ENCODE measurements at regions not wholly inside any gene's neighbourhood (a gene's known extent, or its start where the extent isn't known, plus 50 kb on each side); places are given as distances from the start of the nearest gene placed in this dataset.
"Not testable (repeated sequence)": the region's sequence is repeated elsewhere in the genome, so short reads cannot be mapped to it uniquely, and the experiment has no call there.

GRCh38 chr7:86002858-86003257, 640.9 kb upstream of the GRM3 start:
- DNase-seq, result no peak

GRCh38 chr7:85997515-85997914, 646.2 kb upstream of the GRM3 start:
- DNase-seq, result no peak

DNA sequence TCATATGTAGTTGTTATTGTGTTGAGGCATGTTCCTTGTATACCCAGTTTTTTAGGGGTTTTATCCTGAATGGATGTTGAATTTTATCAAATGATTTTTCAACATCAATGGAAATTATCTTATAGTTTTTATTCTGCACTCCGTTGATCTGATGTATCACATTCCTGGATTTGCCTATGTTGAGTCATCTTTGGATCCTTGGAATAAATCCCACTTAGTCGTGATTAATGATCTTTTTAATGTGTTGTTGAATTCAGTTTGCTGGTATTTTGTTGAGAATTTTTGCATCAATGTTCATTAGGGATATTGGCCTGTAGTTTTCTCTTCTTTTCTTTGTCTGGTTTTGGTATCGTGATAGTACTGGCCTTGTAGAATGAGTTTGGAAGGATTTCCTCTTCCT, 648.6 kb upstream of the GRM3 start:
- no peak for DNase-seq

DNA sequence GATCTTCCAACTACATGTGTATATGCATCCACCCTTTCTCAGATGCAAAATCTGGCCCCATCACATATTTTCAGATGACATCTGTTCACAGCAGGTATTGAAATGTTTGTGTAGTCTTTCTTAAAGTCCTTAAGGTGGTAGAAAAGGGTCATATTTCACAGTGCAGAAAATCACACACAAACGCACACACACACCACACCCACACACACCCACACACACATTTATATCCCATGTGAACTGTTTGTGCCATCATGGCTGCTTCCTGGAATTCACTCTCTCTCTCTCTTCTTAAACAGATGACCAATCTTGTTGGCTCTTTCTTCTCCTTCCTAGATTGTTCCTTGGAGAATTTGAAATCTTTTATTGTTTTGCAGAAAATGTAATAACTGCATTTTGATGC, 663.0 kb upstream of the GRM3 start:
- DNase-seq, result no peak

DNA sequence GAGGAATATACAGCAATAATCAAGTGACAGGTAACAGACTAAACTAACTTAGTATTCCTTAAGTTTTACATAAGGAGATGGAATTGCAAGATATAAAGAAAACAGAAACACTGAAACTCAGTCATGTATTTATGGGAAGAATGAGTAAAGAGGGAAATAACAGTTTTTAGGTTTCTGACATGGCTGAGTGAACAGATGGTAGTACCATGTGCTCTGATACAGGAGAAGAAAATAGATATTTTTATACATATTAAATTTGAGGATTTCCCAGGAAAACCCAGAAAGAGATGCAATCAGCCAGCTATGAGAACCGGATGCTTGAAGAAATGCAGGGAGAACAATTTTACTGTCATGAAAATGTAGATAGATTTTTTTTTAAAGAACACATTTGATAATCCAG, 669.5 kb upstream of the GRM3 start:
- no peak for DNase-seq

DNA sequence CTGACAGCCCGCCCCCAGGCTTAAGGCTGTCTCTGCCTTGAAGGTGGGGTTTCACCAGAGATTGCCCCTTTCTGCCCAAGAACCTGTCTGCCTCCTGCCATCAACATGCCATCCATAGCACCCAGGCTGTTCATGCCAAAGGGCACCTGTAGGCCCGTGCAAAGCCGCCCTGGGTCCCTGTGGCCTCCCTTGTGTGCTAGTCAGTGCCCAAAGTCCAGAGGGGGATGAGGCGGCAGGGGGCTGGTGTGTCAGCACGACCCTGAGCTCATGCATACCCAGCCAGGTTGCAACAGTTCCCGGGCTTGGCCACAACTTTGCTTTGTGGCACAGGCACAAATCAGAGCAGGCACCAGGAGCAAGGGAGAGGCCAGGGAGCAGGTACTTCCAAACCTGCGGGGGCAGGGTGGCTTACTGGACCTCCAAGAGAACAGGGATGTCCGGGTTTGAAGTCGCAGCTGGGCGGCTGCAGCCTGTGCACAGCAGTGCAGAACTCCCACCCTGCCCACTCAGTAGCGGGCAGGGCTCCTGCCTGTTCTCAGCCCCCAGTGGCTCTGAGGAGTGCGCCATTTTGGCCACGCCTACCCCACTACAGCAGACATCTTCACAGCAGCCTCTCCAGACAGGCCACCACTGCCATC, 671.1 kb upstream of the GRM3 start:
- no peak for DNase-seq

DNA sequence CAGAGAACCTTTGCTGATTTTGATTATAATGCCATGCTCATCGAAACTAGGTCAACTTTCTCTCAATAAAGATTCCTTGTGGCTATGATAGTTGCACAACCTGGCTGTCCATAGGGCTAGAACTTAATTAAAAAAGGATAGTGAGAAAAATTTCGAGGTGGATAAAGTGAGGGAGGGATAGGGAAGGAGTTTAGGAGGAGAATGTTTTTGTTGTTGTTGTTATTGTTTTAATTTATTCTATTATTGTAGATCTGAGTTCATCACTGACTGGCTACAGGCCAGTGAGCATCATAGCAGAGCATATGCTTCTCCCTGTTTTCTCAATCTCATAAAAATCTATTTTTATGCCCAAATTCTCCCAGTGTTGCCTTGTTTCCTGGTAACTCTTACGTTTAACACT, 688.7 kb upstream of the GRM3 start:
- DNase-seq, result no peak

DNA sequence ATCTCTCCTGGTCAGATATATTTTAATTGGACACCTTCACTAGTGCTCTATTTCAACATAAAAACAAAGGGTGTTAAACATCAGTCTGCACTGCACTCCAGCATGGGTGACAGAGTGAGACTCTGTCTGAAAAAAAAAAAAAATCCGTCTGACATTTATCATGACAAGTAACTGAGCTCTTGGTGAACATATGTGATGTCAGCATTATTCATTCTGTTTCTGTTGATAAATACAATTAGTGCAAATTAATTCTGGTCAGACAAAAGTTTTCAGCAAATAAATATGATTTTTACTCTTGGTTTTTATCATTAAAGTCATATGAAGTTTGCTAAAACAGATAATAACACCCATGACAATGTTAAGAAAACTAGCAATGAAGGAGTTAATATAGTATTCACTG, 692.8 kb upstream of the GRM3 start:
- DNase-seq, result no peak

DNA sequence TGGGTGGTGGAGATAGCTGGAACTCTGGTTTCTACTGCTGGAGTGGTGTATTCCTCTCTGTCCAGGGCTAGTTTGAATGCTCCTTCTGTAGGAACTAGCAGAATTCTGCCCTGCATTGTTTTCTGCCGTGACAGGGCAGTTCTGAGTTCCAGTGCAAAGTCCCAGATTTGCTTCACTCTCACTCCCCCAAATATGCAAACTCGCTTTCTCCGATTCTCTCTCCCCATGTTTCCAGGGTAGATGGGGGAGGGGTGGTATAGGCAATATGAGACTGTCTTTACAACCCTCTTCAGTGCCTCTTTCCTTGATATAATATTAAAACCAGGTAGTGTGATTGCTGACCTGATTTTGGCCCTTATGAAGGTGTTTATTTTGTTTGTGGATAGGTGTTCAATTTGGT, 693.3 kb upstream of the GRM3 start:
- no peak for DNase-seq

- DNase-seq, result no peak
Measured at GRCh38 chr7:85947767-85948166, 695.9 kb upstream of the GRM3 start.

GRCh38 chr7:85940798-85941197, 702.9 kb upstream of the GRM3 start:
- DNase-seq, result no peak

- no peak for DNase-seq
Measured at GRCh38 chr7:85931919-85932318, 711.8 kb upstream of the GRM3 start.

GRCh38 chr7:85928500-85928899, 715.2 kb upstream of the GRM3 start:
- DNase-seq, result no peak

- DNase-seq, result no peak
Measured at GRCh38 chr7:85927226-85927625, 716.5 kb upstream of the GRM3 start.

GRCh38 chr7:85924062-85924461, 719.6 kb upstream of the GRM3 start:
- DNase-seq, result no peak

DNA sequence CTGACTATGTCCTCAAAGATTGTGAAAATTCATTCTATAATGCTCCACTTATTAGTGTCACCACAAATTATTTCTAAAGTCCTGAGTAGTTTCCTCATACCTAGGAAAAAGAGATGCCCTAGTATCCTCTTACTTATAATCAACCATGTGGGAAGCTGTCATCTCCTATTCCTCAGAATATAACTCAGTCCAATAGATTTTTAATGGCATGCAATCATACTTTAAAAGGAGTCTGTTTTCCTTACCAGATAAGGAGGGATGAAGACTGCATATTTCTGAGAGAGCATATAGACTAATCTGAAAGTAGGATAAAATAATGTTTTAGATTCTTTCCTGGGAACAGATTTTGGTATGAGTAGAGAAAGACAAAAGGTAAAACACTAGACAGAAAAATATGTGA, 727.7 kb upstream of the GRM3 start:
- DNase-seq, result no peak

DNA sequence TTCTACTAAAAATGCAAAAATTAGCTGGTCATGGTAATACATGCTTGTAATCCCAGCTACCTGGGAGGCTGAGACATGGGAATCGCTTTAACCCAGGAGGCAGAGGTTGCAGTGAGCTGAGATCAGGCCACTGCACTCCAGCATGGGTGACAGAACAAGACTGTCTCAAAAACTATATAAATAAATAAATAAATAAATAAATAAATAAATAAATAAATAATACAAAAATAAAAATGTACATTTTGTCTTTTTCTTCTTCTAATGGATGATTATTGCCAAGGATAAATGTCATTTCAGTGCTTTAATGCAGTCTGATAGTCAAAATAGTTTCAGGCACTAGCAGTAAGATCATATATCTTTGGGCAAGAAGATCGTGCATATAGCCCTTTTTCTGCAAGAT, 727.6 kb upstream of the SEMA3D start:
- no peak for DNase-seq

GRCh38 chr7:85908051-85908450, 721.2 kb upstream of the SEMA3D start:
- DNase-seq, result no peak

GRCh38 chr7:85897967-85898366, 711.1 kb upstream of the SEMA3D start:
- DNase-seq, result no peak

DNA sequence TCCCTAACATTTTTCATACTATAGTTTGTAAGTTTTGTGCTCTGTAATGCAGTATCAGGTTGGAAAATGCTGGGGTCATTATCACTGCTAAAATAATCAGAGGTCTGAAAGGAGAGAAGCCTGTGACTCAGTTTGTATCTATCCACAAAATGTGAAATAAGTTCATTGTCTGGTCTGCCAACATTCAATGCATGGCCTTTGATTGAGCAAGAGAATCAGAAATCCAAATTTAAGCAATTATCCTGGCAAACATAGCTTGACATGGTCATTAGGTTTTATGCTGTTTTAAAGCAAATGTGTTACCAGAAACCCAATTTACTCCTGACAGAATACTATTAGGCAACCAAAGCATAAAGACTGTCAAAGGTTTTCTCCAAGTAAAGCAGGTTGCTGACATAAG, 709.7 kb upstream of the SEMA3D start:
- no peak for DNase-seq

DNA sequence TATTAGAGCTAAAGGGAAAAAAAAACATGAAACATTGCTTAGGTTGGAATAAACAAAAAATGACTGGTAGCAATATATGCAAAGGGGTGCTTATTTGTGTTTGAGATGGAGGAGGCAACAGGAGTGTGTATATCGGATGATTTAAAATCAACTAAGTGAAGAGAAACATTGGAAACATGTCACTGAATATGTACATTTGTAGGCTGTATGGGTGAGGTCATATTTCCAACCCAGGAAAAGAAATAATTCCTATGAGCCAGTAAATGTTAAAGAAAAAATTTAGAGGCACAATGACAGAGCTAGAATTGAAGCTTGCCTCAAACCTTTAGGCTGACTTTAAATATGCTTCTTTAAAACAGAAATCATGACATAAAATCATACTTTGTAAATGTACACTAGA, 709.0 kb upstream of the SEMA3D start:
- no peak for DNase-seq

DNA sequence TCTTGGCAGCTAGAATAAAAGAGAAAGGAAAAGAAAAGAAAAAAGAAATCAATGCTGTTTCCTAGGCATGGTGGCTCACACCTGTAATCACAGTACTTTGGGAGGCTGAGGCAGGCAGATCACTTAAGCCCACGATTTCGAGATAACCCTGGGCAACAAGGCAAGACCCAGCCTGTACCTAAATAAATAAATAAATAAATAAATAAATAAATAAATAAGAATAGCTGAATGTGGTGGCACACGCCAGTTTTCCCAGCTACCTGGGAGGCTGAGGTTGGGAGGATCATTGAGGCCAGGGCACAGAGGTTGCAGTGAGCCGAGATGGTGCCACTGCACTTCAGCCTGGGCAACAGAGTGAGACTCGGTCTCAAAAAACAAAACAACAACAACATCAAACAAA, 705.0 kb upstream of the SEMA3D start:
- DNase-seq, result not testable (repeated sequence)

- DNase-seq, result peak; percentile 24
Measured at GRCh38 chr7:85890244-85890811, 703.5 kb upstream of the SEMA3D start.

DNA sequence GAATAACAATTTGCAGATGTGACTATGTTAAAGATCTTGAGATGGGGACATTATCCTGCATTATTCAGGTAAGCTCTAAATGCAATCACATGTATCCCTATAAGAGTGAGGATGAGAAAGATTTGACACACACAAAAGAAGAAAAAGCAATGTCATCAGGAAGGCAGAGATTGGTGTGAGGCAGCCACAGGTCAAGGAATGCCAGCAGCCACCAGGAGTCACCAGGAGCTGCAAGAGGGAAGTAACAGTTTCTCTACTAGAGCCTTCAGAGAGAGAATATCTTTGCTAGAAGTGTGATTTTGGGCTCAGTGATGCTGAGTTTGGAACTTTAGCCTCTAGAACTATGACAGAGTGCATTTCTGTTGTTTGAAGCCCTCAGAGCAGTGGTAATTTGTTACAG, 700.3 kb upstream of the SEMA3D start:
- no peak for DNase-seq

DNA sequence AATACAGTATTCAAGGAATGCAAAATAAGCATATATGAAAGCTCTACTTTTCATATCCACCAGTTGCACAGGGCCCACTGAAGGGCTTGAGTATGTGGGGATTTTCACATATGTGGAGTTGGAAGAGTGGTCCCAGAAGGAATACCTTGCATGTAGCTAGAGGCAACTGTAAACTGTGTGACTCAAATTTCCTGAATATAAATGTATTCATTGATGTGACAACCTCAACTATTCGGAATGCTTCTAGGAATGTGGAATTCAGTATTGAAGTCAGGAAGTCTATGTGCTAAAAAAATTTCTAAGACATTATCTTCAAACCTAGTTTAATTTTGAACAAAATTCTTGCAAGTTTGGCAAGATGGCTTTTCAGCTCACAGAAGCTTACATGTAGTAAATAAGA, 695.5 kb upstream of the SEMA3D start:
- DNase-seq, result no peak

GRCh38 chr7:85875398-85875797, 688.5 kb upstream of the SEMA3D start:
- no peak for DNase-seq
